Adrenal gland (tissue), 9 donors: ENCODE measurements at regions not wholly inside any gene's neighbourhood (a gene's known extent, or its start where the extent isn't known, plus 50 kb on each side); places are given as distances from the start of the nearest gene placed in this dataset.

Experiments used
- DNase-seq, 7 donors: peaks; one replicate each; pipeline ENCODE4 v3.0.0-alpha.2; 2019 to 2020
- H3K27ac ChIP-seq, 5 donors: fragments of 200-600 bp; sonication (generic) in 4 of 5; 1 replicate in 3 of 5; 2 replicates in 2 of 5; pipeline versions ENCODE4 v1.5.1 to v1.8.0; 2016 to 2020; ENCODE audit warnings: mild to moderate bottlenecking in 1 of 5
- H3K27me3 ChIP-seq: fragments of 200-600 bp; 2 replicates; pipeline ENCODE4 v1.8.0; 2021
- H3K36me3 ChIP-seq, 2 donors: fragments of 200-600 bp; replicated peaks in 1 of 2; 1 replicate in 1 of 2; 2 replicates in 1 of 2; pipeline versions ENCODE4 v1.5.1 to v1.8.0; 2018 to 2022
- H3K4me1 ChIP-seq, 2 donors: fragments of 200-600 bp; replicated peaks in 1 of 2; 1 replicate in 1 of 2; 2 replicates in 1 of 2; pipeline versions ENCODE4 v1.5.1 to v1.8.0; 2018 to 2021
- H3K4me3 ChIP-seq, 4 donors: fragments of 200-600 bp; sonication (generic) in 3 of 4; one replicate each; pipeline ENCODE4 v1.5.1; 2016 to 2018
- H3K9me3 ChIP-seq, 3 donors: fragments of 200-600 bp; sonication (generic) in 1 of 3; replicated peaks in 1 of 3; 1 replicate in 2 of 3; 2 replicates in 1 of 3; pipeline versions ENCODE4 v1.5.1 to v1.8.0; 2016 to 2021
- POLR2A ChIP-seq, 2 donors: fragments of 450-650 bp; IDR thresholded peaks; one replicate each; pipeline ENCODE4 v1.6.1; 2017; ENCODE audit warnings: antibody characterized with exemption in 2 of 2, mild to moderate bottlenecking in 2 of 2, moderate library complexity in 1 of 2
- WGBS, 4 donors: extraction: QIAGEN DNeasy Blood & Tissue Kit in 2 of 4; methylation state at CpG; one replicate each; pipeline versions ENCODE4 v1.1.5 to v1.1.7; 2013 to 2017; 5-methylcytosine and 5-hydroxymethylcytosine counted together
- intact Hi-C, 2 donors: fragments of 100-400 bp; cut with DNase I; formaldehyde crosslinking; loops; one replicate each; pipeline versions ENCODE4 v1.14.1 to v1.15.0; 2022 to 2023
- TF ChIP-seq, protein P1 (sequence below), 6 experiments: fragments of 450-650 bp in 4 of 6; fragments of 200-600 bp in 2 of 6; sonication (generic) in 1 of 6; IDR thresholded peaks; 1 replicate in 5 of 6; 2 replicates in 1 of 6; pipeline versions ENCODE4 v1.5.1 to v1.8.0; 2016 to 2021; ENCODE audit warnings: antibody characterized with exemption in 6 of 6, mild to moderate bottlenecking in 2 of 6, moderate library complexity in 1 of 6
- donor health status: healthy with polysubstance abuse.
- donor health status: Bipolar disorder and iron deficiency.
- donor health status: DM: yes; HTN: yes; CAD: no.
- donor health status: DM: no; HTN: no; CAD: no.
- donor health status: DM: no; HTN: no; CAD: no.

DNA sequence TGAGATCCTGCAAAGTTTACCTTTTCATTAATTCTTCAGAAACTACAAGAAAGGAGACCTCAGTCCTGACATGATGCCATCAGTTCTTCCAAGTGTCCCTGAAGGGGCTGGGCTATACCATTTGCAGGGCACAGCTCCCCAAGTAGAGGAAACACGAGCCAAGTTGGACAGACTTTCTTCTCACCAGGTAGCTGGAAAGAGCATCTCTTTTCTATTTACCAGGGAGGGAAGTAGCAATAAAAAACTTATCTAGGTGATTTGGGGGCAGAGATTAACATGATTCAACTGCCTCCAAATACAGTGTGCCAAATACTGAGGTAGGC is 103.9 kb upstream of the KCND3 start:
- 21 to 32% (median 30%) methylated on average over 1 of the region's 1 CpG for WGBS, 4 donors
- no peaks in the 10 kb centered on the region for H3K4me1 ChIP-seq
- H3K9me3 ChIP-seq, result no peaks in the 10 kb centered on the region
- H3K27ac ChIP-seq, result no peak overlapping the region
- no peaks in the 10 kb centered on the region for H3K27me3 ChIP-seq
- H3K4me3 ChIP-seq, result no peak overlapping the region
- no peak for DNase-seq
- intact Hi-C loops, result no loop called here
- TF ChIP-seq POLR2A (IDR thresholded peaks at IDR 0.05), result no peak
- TF ChIP-seq, protein P1, sequence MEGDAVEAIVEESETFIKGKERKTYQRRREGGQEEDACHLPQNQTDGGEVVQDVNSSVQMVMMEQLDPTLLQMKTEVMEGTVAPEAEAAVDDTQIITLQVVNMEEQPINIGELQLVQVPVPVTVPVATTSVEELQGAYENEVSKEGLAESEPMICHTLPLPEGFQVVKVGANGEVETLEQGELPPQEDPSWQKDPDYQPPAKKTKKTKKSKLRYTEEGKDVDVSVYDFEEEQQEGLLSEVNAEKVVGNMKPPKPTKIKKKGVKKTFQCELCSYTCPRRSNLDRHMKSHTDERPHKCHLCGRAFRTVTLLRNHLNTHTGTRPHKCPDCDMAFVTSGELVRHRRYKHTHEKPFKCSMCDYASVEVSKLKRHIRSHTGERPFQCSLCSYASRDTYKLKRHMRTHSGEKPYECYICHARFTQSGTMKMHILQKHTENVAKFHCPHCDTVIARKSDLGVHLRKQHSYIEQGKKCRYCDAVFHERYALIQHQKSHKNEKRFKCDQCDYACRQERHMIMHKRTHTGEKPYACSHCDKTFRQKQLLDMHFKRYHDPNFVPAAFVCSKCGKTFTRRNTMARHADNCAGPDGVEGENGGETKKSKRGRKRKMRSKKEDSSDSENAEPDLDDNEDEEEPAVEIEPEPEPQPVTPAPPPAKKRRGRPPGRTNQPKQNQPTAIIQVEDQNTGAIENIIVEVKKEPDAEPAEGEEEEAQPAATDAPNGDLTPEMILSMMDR (IDR thresholded peaks at IDR 0.05), result no peak
- no peaks in the 10 kb centered on the region for H3K36me3 ChIP-seq

DNA sequence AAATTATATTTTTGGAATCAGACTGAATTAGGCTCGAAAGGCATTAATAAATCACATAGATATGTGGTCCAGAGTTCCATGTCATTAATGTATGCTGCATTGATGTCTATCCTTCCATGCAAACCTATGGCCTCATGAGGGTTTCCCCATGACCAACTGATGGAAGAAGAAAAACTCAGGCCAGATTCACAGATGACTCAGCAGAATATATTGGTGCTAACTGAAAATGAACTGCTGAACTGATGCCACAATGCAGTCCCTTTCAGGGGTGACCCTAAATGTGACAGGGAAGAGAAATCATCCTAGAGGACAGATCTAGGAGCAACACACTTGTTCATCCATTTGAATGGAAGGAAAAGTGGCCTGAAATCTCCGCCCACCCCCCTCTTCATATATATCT is 110.5 kb upstream of the KCND3 start:
- Histone ChIP-seq H3K27ac (no peak overlapping the region), H3K9me3 (no peaks in the 10 kb centered on the region), H3K27me3 (no peaks in the 10 kb centered on the region), H3K36me3 (no peaks in the 10 kb centered on the region), H3K4me1 (no peaks in the 10 kb centered on the region), H3K4me3 (no peak overlapping the region)
- TF ChIP-seq POLR2A (IDR thresholded peaks at IDR 0.05), result no peak
- TF ChIP-seq, protein P1 (IDR thresholded peaks at IDR 0.05), result no peak
- WGBS, 4 donors, result 53 to 77% (median 64%) methylated on average over 2 of the region's 2 CpGs
- no peak for DNase-seq
- intact Hi-C loops, result no loop called here

GRCh38 chr1:112105557-112105956 is 116.1 kb upstream of the KCND3 start:
- Histone ChIP-seq H3K9me3 (no peaks in the 10 kb centered on the region), H3K4me3 (no peak overlapping the region), H3K27me3 (no peaks in the 10 kb centered on the region), H3K4me1 (no peaks in the 10 kb centered on the region), H3K27ac (no peak overlapping the region), H3K36me3 (no peaks in the 10 kb centered on the region)
- WGBS, 4 donors, result 69 to 86% (median 78%) methylated on average over 1 of the region's 1 CpG
- DNase-seq, result no peak
- intact Hi-C loops, result no loop called here
- TF ChIP-seq, protein P1 (IDR thresholded peaks at IDR 0.05), result no peak
- no peak for TF ChIP-seq POLR2A (IDR thresholded peaks at IDR 0.05)

DNA sequence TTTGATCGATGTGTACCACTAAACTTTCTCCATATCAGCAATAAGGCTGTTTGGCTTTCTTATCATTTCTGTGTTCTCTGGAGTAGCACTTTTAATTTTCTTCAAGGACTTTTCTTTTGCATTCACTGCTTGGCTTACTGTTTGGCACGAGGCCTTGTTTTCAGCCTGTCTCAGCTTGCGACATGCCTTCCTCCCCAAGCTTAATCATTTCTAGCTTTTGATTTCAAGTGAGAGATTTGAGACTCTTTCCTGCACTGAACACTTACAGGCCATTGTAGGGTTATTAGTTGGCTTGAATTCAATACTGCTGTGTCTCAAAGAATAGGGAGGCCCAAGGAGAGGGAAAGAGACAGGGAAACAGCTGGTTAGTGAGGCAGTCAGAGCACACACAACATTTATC is 120.6 kb upstream of the KCND3 start:
- H3K27me3 ChIP-seq, result no peaks in the 10 kb centered on the region
- DNase-seq, result peak in 6 of 7 donors; percentile 15 to 55 (median 23)
- intact Hi-C loops, result no loop called here
- H3K27ac ChIP-seq, result no peak overlapping the region
- H3K4me3 ChIP-seq, result no peak overlapping the region
- no peaks in the 10 kb centered on the region for H3K36me3 ChIP-seq
- H3K9me3 ChIP-seq, result no peaks in the 10 kb centered on the region
- no peak for TF ChIP-seq POLR2A (IDR thresholded peaks at IDR 0.05)
- TF ChIP-seq, protein P1 (IDR thresholded peaks at IDR 0.05), result no peak
- no peaks in the 10 kb centered on the region for H3K4me1 ChIP-seq
- 24 to 52% (median 32%) methylated on average over 3 of the region's 3 CpGs for WGBS, 4 donors
